ENCODE measurements at regions not wholly inside any gene's neighbourhood (a gene's known extent, or its start where the extent isn't known, plus 50 kb on each side); places are given as distances from the start of the nearest gene placed in this dataset.

DNA sequence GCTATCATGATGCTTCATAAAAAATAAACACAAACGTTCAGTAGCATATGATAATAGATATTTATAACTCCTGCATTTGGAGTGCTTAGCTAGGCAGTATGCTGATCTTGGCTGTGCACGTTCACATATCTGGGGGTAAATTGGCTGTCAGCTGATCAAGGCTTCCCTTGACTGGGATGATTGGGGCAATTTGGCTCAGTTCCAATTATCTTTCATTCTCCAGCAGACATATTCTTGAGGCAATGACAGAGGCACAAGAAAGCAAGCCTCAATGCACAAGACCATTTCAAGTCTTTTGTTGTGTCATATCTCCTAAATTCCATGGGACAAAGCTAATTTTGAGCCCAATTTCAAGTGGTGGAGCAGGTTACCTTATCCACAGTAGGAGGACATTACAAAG, 142.0 kb downstream of the DLEU7 start:
- DNase-seq: no peak

DNA sequence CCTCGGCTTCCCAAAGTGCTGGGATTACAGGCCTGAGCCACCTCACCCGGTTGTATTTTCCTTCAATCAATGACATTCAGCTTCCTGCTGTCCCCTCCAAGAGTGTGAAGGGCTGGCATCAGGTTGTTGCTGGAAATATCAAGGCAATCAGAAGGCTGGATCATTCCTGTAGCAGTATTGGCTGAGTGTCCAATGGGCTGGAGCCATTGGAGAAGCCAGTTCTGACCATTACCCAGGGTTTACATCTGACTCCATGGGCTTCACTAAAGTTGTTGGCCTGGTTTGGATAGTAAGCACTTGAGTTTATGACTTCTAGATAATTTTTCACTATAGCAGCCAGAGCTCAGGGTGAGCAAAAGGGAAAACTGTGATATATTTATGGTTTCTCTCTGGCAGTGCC, 137.0 kb downstream of the DLEU7 start:
- no peak for DNase-seq

DNA sequence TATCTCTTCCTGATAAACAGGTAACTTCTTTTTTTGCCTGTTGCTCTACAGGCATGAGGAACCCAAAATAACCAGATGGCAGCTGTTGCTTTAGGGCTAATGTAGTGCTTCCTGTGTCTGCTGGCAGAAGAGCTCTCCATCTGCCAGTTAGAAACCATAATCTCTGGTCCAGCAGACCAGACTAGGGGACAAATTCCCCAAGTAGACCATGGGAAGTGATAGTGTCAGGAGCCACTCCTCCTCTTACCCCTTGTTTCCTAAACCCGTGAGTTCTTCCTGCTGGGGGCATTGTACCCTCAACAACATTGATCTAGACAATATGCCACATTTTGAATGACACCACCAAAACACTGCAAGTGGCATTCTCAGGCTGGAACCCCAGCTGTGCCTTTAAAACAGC, 135.9 kb downstream of the DLEU7 start:
- no peak for DNase-seq

DNA sequence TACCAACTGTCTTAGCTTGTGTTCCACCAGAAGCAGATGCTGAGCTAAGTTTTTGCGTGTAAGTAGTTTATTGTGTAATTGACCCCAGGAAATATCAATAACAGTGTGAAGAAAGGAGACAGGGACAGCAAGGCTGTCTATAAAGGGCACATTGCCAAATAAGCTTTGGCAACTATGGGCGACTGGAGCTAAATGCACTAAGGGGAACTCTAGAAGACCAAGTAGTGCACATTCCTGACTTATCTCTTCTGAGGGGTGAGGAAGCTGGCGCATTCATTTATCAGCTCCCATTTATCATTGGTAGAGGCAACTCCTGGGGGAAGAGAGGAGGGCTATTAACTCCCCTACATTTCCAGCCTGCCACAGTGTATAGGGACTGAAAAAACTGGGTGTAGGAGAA, 135.0 kb downstream of the DLEU7 start:
- no peak for DNase-seq

DNA sequence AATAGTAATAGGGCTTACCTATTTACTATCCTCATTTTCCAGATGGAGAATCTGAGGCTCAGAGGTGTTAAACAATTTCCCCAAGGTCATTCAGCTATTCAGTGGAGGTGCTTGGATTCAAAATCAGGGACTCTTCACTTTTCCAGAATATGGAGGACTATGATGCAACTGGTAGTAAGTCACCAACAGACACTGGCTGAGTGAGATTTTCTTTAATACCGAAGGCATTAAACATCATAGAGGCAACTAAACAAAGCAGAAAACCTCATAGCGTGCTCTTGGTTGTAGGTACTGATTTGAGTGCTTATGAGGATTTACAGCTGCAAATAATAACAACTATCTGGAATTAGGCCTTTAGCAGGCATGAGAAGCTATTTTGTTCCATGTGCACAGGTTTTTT, 134.4 kb downstream of the DLEU7 start:
- DNase-seq: no peak

DNA sequence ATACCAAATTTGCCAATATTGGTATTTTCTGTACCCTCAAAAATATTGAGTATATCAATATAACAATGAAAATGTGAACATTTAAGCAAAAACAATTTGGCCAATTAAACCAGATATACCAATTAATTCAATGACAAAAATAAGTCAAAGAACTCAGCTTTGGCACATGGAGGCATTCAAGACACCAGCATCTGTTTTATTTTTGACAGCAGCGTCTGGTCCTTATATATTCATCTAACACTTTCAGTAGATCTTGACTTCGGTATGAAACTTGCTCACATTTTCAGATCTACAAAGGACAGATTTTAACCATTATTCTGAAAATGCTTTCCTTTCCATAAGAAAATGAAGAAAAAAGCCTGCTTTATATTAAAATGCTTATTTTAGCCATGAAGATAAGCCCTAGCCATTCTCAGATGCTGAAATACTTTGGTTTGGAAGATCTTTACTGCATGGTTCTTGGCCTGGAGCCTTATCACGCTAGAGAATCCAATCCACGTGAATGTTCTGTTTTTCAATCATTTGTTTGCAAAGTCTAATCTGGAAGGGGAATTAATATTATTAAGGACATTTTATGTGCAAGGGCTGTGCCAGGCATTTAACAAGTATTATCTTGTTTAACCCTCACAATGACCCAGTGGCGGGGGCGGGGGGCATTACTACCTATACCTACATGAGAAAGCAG, 132.2 kb downstream of the DLEU7 start:
- DNase-seq: no peak

DNA sequence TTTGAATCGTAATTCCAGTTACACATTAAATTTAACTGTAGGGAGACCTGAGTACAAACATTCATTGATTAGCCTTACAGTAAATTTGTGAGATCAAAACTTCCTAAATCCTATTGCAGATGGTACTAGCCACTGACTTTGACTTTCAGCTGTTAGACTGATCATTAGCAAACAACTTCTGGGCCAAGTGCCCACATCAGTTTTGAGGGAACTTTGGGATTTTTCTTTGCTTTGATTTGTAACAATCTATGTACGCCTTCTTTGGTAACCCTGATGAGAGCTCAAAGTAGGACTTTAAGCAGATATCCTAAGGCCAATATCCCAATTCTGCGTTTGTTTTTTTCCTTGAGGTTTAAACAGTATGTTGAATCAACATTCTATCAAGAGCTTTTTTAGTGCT, 131.5 kb downstream of the DLEU7 start:
- no peak for DNase-seq

DNA sequence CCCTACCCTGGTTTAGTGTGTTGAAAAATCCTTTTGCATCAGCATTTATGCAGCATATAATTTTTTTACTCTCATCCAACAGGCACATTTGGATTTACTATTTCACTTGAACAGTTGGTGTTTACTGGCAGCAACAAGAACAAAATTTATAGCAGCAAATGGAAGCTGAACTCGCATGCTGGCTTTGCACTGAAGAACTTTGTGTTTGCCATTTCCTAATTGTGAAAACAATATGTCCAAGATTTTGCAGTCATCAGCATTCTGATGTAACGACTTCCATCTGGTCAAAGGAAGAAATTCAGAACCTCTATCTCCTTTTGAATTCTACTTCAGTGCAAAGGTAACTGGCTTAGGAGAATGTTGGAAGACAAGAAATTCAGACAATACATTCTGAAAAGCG, 131.0 kb downstream of the DLEU7 start:
- no peak for DNase-seq

DNA sequence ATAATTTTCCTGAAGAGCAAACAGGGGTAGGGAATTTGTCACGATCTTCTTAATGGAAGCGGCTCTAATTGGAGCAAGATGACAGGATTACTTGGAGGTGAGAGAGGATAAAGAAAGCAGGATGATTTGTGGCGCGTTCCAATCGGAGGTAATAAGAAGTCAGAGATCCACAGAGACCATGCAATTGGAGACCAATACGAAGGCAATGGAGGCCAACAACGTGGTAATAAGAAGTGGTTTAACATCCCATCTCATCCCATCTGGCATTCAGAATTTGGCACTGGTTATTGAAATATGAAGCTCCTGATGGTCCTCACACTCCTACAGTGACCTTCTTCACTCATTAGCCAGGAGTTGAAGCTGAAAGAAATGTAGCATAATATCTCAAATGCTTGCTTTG, 130.6 kb downstream of the DLEU7 start:
- DNase-seq: no peak

DNA sequence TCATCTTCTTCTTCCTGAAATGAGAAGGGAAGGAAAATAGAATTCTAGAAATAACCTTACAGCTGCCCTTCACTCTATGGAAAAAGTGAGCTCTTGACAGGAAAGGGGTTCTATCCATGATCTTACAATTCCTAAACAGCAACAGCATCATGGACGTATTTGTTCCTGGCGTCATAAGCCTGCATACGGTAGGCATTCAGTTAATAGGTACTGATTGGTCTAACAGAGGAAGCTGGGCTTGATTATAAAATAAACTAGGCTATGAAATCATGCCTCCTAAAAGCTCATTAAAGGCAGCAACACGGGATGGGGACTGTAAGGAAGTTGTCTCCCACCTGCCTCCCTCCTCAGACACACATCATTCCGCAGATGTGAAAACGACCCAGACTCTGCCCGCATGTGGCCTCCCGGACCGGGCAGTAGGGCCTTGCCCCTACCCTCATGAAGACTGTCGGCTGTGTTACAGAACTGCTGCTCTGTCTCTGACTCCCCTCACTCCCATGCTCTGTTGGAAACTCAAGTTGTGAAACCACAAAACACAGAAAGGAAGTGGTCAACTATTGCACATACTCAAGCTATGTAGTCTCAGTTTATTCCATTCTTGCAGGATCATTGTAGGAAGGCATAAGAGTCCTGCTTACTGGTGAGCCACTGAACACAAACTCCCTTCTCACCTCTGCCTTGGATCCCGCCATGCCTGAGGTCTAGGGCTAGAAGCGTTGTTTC, 129.8 kb downstream of the DLEU7 start:
- peak; percentile 58 for DNase-seq

DNA sequence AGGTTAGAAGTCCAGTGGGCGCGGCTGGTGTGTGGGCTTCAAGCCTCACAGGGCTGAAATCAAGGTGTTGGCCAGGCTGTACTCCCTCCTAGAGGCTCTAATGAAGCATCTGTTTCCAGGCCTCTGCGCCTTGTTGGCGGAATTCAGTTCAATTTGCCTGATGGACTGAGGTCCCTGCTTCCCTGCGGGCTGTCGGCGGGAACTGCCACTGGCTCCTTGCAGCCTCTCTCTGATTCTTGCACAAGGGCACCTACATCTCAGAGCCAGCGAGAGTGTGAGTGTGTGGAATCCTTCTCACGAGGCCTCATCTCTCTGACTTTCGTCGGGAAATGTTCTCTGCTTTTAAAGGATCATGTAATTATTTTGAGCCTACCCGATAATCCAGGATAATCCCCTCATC, 128.6 kb downstream of the DLEU7 start:
- DNase-seq: no peak

DNA sequence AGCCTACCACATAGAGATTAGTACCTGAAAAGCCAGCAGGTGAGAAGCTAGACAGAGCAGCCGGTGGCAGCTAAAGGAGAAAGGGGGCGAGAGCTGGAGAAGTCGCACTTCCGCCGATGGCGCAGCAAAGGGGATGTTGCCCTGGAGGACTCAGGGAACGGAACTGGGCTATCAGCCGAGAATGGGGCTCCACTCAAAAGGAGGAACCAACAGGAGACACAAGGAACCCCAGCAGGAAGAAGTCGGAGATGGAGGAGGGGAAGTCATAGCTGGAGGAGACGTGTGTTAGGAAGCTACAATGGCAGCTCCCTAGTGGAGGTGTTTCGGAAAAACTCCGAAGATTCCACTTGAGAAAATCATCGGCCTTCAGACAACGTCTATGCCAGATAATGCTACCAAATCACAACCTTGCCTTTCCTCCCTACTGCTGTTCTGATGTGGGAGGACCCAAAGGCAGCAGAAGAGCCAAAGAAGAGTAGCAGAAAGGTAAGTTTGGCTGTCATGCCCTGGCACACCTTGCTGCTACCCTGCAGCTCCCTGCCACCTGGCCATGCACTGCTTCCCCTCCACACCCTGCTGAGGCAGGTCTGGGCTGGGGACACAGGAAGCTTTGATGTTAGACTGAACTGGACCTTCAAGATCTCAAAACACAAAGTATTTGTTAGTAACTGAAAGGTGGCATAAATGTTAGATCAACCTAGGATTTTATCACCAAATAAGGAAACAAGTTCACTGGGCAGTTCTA, 127.9 kb downstream of the DLEU7 start:
- no peak for DNase-seq

DNA sequence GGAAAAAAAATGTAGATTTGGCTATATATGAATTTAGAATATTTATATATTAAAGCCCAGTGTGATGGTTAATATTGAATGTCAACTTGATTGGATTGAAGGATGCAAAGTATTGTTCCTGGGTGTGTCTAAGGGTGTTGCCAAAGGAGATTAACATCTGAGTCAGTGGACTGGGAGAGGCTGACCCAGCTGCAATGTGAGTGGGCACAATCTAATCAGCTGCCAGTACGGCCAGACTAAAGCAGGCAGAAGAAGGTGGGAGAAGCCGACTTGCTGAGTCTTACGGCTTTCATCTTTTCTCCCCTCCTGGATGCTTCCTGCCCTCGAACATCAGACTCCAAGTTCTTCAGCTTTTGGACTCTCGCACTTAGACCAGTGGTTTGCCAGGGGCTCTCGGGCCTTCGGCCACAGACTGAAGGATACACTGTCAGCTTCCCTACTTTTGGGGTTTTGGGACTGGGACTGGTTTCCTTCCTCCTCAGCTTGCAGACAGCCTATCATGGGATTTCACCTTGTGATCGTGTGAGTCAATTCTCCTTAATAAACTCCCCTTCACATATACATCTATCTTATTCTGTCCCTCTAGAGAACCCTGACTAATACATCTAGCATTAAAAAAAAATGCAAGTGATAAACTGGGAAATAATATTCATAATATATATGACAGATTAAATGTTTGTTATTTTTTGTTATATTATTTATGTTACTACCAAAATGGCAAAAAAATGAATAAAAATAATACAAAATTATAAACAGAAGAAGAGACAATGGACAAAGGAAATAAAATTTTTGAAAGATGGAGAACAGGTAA, 122.4 kb downstream of the DLEU7 start:
- no peak for DNase-seq

DNA sequence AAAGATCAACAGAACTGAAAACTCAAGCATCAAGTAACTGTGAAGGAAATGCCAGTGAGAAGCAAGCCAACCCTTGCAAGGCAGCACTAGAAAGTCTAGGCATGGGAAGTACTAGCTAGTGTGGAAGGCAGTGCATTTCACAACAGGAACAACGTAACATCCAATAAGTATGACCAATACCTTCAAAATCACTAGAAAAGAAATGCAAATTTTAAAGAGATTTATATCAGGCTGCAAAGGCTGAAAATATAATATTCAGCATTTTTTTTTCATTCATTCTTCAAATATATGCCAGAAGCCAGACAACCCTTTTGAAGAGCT, 121.9 kb downstream of the DLEU7 start:
- no peak for DNase-seq

DNA sequence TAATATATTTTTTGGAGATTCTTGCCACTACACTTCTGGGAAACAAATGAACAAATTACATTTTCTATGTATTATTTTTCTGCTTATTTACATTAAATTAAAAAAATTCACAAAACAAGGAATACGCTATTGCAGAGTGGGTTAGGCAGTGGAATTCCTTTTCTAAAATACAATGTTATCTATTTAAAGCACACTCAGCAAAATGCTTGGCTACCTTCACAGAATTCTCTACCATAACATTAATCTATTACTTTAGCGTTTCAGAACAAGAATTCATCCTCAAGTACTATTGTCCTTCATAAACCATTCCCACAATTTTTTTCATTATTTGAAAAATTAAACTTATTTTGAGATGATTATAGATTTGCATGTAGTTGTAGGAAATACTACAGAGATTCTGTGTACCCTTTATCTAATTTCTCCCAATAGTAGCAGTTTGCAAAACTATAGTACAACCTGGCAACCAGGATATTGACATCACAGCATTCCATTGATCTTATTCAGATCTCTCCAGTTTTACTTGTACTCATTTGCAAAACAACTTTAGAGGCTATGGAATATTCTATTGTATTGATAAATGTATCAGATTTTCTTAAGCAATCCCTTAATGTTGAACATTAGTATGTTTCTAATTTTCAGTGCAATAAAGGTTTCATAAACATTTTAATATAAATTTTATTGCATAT, 120.9 kb downstream of the DLEU7 start:
- no peak for DNase-seq

DNA sequence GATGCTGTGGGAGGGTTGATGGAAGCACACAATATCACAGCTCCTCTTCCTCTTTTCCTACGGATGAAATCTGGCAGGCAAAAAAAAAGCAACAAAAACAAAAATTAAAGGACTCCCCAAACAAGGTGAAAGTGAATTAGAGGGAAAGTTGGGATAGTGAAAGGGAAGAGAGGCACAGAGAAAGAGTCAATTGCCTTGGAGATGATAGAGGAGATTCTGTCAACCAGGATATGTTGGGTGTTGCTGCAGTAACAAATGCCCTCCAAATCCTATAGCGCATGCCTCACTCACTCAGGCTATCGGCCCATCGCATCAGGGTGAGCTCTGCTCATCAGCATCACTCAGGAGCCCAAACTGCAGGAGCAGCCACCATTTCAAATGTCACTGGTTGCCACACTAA, 119.1 kb downstream of the DLEU7 start:
- DNase-seq: no peak

DNA sequence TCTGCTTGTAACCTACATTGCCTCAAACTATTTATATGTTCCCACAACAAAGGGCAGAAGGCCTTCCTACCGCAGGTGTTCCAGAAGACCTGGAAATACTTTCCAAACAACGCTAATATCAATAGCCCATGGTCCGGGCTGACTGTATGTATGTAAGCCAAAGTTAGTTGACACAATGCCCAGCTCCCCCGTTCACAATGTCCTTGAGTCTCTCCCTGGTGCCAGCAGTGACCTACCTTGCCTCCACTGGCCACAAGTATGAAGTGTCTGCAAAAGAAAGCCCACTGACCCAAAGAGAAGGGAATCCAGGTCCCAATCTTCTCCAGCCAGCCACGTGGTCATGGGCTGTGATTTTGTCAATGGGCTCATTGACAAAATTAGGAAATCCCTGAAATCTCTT, 118.6 kb downstream of the DLEU7 start:
- DNase-seq: no peak

DNA sequence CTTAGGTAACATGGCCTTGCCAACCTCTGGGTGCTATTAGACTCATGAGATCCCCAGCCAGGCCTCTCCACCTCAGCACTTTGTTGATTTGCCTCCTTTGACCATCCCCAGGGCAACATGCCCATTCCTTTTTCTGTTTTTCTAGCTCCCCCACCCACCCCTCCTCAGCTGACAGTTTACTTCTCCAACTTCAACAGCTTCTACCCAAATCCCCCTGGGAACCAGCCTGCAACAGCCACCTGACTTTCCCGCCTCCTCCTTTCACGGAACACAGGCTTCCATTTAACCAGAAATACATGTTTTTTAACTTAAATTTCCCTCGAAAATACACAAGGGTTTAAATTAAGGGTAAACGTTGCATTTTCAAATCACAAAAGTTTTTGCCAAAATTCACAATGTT, 117.3 kb downstream of the DLEU7 start:
- no peak for DNase-seq

DNA sequence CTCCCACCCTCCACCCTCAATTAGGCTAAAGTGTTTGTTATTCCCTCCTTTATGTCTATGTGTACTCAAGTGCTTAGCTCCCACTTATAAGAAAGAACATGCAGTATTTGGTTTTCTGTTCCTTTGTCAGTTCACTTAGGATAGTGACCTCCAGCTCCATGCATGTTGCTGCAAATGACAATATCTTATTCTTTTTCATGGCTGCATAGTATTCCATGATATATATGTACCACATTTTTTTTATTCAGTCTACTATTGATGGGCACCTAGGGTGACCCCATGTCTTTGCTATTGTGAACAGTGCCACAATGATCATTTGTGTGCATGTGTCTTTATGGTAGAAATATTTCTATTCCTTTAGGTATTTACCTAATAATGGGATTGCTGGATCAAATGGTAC, 114.3 kb downstream of the DLEU7 start:
- DNase-seq: no peak

DNA sequence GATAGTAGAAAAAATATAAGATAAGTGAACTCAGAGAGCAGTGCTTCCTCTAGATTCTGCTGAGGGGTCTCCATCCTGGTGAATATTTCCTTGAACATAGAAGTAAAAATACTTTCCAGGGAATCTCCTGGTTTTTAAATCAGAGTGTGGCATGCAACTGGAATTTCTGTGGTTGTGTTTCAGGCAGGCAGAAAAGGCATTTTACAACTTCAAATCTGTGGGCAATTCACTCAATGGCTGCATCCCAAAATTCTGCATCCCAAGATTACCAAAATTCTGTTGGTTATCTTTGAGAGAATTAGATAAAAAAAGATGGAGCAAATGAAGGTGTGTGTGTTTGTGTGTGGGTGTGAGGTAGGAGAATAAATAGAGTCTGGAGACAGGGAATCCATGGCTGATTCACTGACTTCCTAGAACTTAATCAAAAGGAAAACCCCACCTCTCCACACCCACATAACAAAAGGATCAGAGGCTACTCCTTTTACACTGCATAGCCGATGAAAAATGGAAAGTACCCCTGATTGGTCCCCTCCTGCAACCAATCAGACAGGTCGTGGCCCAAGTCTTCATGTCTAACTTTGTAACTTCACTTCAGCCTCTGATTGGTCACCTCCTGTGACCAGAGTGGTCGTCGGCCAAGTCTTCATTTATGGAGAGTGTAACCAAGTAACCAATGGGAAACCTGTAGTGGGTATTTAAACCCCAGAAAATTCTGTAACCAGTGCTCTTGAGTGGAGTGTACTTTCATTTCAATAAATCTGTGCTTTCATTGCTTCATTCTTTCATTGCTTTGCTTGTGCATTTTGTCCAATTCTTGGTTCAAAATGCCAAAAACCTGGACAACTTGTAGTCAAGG, 112.8 kb downstream of the DLEU7 start:
- DNase-seq: no peak

DNA sequence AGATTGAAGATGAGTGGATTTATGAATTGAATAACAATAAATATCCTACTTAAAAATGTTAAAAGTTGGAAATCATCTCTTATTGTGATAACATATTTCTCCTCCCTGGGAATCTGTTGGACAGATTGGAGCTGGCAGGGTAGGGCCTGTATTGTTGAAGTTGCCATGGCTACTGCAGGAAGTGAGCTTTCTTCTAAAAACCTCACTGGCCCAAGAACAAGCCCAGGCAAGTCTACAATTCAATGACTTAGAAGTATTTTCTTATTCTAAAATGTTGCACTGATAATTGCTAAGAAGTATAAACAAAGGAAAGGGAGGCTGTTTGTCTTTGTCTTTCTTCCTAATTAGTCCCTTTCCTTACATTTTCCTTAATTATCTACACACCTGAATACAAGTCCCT, 112.1 kb downstream of the DLEU7 start:
- no peak for DNase-seq

DNA sequence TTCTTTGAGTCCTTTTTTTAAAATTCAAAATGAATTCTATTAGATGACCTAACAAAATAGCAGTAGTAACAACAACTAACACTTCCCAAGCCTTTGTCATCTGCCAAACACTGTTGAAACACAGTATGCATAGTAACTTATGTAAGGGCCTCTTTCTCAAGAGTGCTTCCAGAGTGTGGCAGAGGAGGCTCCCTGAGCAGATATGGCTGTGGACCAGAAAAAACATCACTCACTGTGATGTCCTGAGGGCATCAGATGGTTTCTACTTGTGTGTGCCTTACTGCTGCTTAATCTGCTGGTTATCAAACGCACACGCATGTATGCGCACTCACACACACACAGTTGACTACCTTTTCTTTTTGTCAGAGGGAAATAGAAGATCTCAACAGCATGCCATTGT, 110.8 kb downstream of the DLEU7 start:
- no peak for DNase-seq
